ENCODE measurements at regions not wholly inside any gene's neighbourhood (a gene's known extent, or its start where the extent isn't known, plus 50 kb on each side); places are given as distances from the start of the nearest gene placed in this dataset.

GRCh38 chr2:101559551-101559950, 84.6 kb upstream of the RFX8 start:
- TF ChIP-seq, protein P1, sequence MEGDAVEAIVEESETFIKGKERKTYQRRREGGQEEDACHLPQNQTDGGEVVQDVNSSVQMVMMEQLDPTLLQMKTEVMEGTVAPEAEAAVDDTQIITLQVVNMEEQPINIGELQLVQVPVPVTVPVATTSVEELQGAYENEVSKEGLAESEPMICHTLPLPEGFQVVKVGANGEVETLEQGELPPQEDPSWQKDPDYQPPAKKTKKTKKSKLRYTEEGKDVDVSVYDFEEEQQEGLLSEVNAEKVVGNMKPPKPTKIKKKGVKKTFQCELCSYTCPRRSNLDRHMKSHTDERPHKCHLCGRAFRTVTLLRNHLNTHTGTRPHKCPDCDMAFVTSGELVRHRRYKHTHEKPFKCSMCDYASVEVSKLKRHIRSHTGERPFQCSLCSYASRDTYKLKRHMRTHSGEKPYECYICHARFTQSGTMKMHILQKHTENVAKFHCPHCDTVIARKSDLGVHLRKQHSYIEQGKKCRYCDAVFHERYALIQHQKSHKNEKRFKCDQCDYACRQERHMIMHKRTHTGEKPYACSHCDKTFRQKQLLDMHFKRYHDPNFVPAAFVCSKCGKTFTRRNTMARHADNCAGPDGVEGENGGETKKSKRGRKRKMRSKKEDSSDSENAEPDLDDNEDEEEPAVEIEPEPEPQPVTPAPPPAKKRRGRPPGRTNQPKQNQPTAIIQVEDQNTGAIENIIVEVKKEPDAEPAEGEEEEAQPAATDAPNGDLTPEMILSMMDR (conservative IDR thresholded peaks at IDR 0.05 in 1 of 2, IDR thresholded peaks at IDR 0.05 in 1 of 2; ENCODE audit: low read depth in 1 of 2, low read length in 2 of 2): no peak
- TF ChIP-seq EZH2 (IDR thresholded peaks at IDR 0.05; ENCODE audit: low read length, missing control alignments): no peak

All from fibroblast of lung (primary cell).